Transverse colon (tissue), 4 donors: ENCODE measurements at regions not wholly inside any gene's neighbourhood (a gene's known extent, or its start where the extent isn't known, plus 50 kb on each side); places are given as distances from the start of the nearest gene placed in this dataset.
A peak's percentile ranks its signal among the peaks of the same experiment; 100 is the strongest.

Experiments used
- DNase-seq: peaks from one replicate; pipeline ENCODE4 v3.0.0-alpha.2; 2019
- H3K27ac ChIP-seq, 4 donors: fragments of 200-600 bp; sonication (generic); 2 replicates each; pipeline ENCODE4 v1.5.1; 2016 to 2018; ENCODE audit warnings: inconsistent platforms in 4 of 4
- H3K27me3 ChIP-seq: fragments of 200-600 bp; sonication (generic); 2 replicates; pipeline ENCODE4 v1.5.1; 2017; ENCODE audit warnings: inconsistent platforms
- H3K36me3 ChIP-seq, 4 donors: fragments of 200-600 bp; sonication (generic); 2 replicates each; pipeline ENCODE4 v1.5.1; 2017 to 2019; ENCODE audit warnings: inconsistent platforms in 4 of 4
- H3K4me1 ChIP-seq, 4 donors: fragments of 200-600 bp; sonication (generic); 2 replicates each; pipeline ENCODE4 v1.5.1; 2017 to 2020; ENCODE audit warnings: inconsistent platforms in 4 of 4
- H3K4me3 ChIP-seq, 4 donors: fragments of 200-600 bp; sonication (generic); 1 replicate in 1 of 4; 2 replicates in 3 of 4; pipeline versions ENCODE4 v1.5.1 to v1.6.1; 2017 to 2019; ENCODE audit warnings: inconsistent platforms in 4 of 4
- H3K9me3 ChIP-seq, 2 donors: fragments of 200-600 bp; sonication (generic); 2 replicates each; pipeline ENCODE4 v1.5.1; 2017 to 2019; ENCODE audit warnings: inconsistent platforms in 2 of 2
- CTCF ChIP-seq, 5 experiments: fragments of 200-600 bp in 3 of 5; fragments of 450-650 bp in 2 of 5; sonication (generic) in 3 of 5; IDR thresholded peaks; 1 replicate in 2 of 5; 2 replicates in 3 of 5; pipeline ENCODE4 v1.5.1; 2016 to 2017; ENCODE audit warnings: antibody characterized with exemption in 5 of 5, inconsistent platforms in 3 of 5, mild to moderate bottlenecking in 2 of 5, moderate library complexity in 1 of 5
- EP300 ChIP-seq: sonication (generic); formaldehyde crosslinking; IDR thresholded peaks from one replicate; pipeline ENCODE4 v1.6.1; 2017; ENCODE audit warnings: antibody characterized with exemption, low read depth
- POLR2A ChIP-seq: fragments of 450-650 bp; IDR thresholded peaks from one replicate; pipeline ENCODE4 v1.6.1; 2016; ENCODE audit warnings: antibody characterized with exemption, mild to moderate bottlenecking, moderate library complexity
- POLR2AphosphoS5 ChIP-seq, 3 donors: sonication (generic); formaldehyde crosslinking; IDR thresholded peaks; one replicate each; pipeline ENCODE4 v1.6.1; 2016; ENCODE audit warnings: antibody characterized with exemption in 3 of 3
- WGBS, 2 donors: methylation state at CpG; one replicate each; pipeline ENCODE4 v1.1.5; 2018; ENCODE audit warnings: low coverage in 1 of 2; 5-methylcytosine and 5-hydroxymethylcytosine counted together
- in situ Hi-C, 4 donors: fragments of 200-750 bp; cut with MboI; loops; one replicate each; pipeline versions ENCODE4 v1.15.0 to v1.15.1; 2017; ENCODE audit warnings: low sequenced_read_pairs in 3 of 4, low pct_ligation_motif_present in 1 of 4, low pct_unique_long_range_greater_than_20kb in 1 of 4
- intact Hi-C: fragments of 100-400 bp; cut with DNase I; formaldehyde crosslinking; loops from one replicate; pipeline ENCODE4 v1.15.1; 2023; ENCODE audit warnings: low total_unique reads

GRCh38 chr14:34252227-34252626 is 209.8 kb downstream of the SPTSSA start:
- TF ChIP-seq EP300: no peak
- no peak for TF ChIP-seq CTCF (IDR thresholded peaks at IDR 0.05)
- TF ChIP-seq POLR2A: no peak
- no peak for TF ChIP-seq POLR2AphosphoS5 (IDR thresholded peaks at IDR 0.05)

DNA sequence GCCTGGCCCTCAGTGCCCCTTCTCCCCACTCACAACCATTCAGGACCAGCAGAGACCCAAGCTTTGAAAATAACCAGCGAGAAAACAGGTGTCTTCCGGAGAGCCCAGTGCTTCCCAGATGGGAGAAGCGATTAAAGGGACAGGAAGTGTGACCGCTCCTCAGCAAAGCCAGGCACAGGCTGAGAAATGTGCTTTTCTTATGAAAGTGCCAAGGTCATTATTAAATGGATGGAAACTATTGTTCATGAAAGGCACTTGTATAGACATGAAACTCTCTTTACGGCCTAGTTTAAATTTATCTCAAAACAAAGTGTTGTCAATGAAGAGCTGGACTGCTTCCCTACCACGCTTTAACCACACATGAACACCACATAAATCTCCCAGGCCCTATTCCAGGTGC is 210.4 kb downstream of the SPTSSA start:
- no peaks in the 10 kb centered on the region for H3K36me3 ChIP-seq
- intact Hi-C loops: no loop called here
- H3K4me1 ChIP-seq: peaks cover 0 to 8% (median 0%) of the 10 kb centered on the region in 4 donors
- no peak overlapping the region for H3K4me3 ChIP-seq
- no peak for DNase-seq
- H3K9me3 ChIP-seq: no peaks in the 10 kb centered on the region
- peak overlapping the region in 1 of 4 donors; percentile 10 for H3K27ac ChIP-seq
- in situ Hi-C loops: no loop called here
- TF ChIP-seq CTCF (IDR thresholded peaks at IDR 0.05) (no peak), POLR2A (no peak), POLR2AphosphoS5 (IDR thresholded peaks at IDR 0.05) (no peak), EP300 (no peak)
- 65 to 78% methylated on average over 4 to 6 of the region's 6 CpGs for WGBS, 2 donors
- H3K27me3 ChIP-seq: no peaks in the 10 kb centered on the region

More at GRCh38 chr14:34252227-34252626, 209.8 kb downstream of the SPTSSA start:
- Histone ChIP-seq H3K9me3 (no peaks in the 10 kb centered on the region), H3K27me3 (no peaks in the 10 kb centered on the region), H3K36me3 (no peaks in the 10 kb centered on the region), H3K4me3 (no peak overlapping the region), H3K4me1 (peaks cover 0 to 8% (median 0%) of the 10 kb centered on the region in 4 donors), H3K27ac (peak overlapping the region in 1 of 4 donors; percentile 10)
- in situ Hi-C loops: no loop called here
- WGBS, 2 donors: 78% methylated on average over 2 of the region's 2 CpGs; no CpG with 5 or more reads in 1 of the 2 donors
- intact Hi-C loops: no loop called here
- no peak for DNase-seq

- 76 to 95% methylated on average over 2 to 4 of the region's 4 CpGs for WGBS, 2 donors
- H3K36me3 ChIP-seq: no peaks in the 10 kb centered on the region
- H3K4me1 ChIP-seq: peaks cover 0 to 8% (median 0%) of the 10 kb centered on the region in 4 donors
- no peaks in the 10 kb centered on the region for H3K27me3 ChIP-seq
- intact Hi-C loops (no loop called here), in situ Hi-C loops (no loop called here)
- H3K4me3 ChIP-seq: no peak overlapping the region
- no peak for DNase-seq
- no peak for TF ChIP-seq EP300
- no peak for TF ChIP-seq POLR2AphosphoS5 (IDR thresholded peaks at IDR 0.05)
- TF ChIP-seq POLR2A: no peak
- TF ChIP-seq CTCF (IDR thresholded peaks at IDR 0.05): no peak
- no peak overlapping the region for H3K27ac ChIP-seq
- H3K9me3 ChIP-seq: no peaks in the 10 kb centered on the region
Observed at GRCh38 chr14:34250959-34251358, 211.1 kb downstream of the SPTSSA start.

DNA sequence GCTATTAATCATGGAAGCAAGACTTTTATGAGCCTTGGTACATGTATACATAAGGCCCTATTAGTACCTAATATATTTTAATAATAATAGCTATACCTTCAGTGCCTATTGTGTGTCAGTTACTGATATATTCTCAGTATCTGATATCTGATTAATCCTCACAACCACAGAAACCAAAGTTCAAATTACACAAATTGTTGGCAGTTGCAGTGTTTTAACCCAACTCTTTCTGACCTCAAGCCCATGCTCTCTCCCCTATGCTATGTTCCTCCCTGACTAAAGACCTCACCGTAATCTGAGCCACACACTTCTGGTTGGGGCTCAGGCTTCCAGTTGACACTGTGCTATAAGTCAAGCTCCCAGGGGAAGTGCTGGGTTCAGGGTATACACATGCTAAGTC is 214.4 kb downstream of the SPTSSA start:
- Histone ChIP-seq H3K27ac (no peak overlapping the region), H3K4me3 (no peak overlapping the region), H3K27me3 (no peaks in the 10 kb centered on the region), H3K36me3 (no peaks in the 10 kb centered on the region), H3K9me3 (no peaks in the 10 kb centered on the region), H3K4me1 (peaks cover 0 to 6% (median 0%) of the 10 kb centered on the region in 4 donors)
- 94% methylated on average over 1 of the region's 1 CpG; no CpG with 5 or more reads in 1 of the 2 donors for WGBS, 2 donors
- TF ChIP-seq CTCF (IDR thresholded peaks at IDR 0.05) (no peak), POLR2A (no peak), POLR2AphosphoS5 (IDR thresholded peaks at IDR 0.05) (no peak), EP300 (no peak)
- no peak for DNase-seq
- intact Hi-C loops: no loop called here
- in situ Hi-C loops: loop anchor here in 1 of 4 donors (25.0 kb wide), 1 partner anchor 410 kb away; no protein-coding TSS in a partner anchor
